Esophagus squamous epithelium (tissue), 5 donors: ENCODE measurements at regions not wholly inside any gene's neighbourhood (a gene's known extent, or its start where the extent isn't known, plus 50 kb on each side); places are given as distances from the start of the nearest gene placed in this dataset.

Experiments
- DNase-seq: peaks from one replicate; lab custom pipeline; 2025; lab: John Stamatoyannopoulos, UW
- H3K27ac ChIP-seq, 4 donors: fragments of 200-600 bp; sonication (generic); one replicate each; pipeline ENCODE4 v1.5.1; 2016 to 2019; ENCODE audit warnings: mild to moderate bottlenecking in 1 of 4
- H3K27me3 ChIP-seq, 4 donors: fragments of 200-600 bp; sonication (generic); 1 replicate in 3 of 4; 2 replicates in 1 of 4; pipeline versions ENCODE4 v1.5.1 to v1.6.0; 2017 to 2021; ENCODE audit warnings: antibody characterized with exemption in 1 of 4
- H3K36me3 ChIP-seq, 3 donors: fragments of 200-600 bp; sonication (generic); one replicate each; pipeline ENCODE4 v1.5.1; 2016 to 2019
- H3K4me1 ChIP-seq, 3 donors: fragments of 200-600 bp; sonication (generic); one replicate each; pipeline ENCODE4 v1.5.1; 2017 to 2019
- H3K4me3 ChIP-seq, 4 donors: fragments of 200-600 bp; sonication (generic); 1 replicate in 3 of 4; 2 replicates in 1 of 4; pipeline ENCODE4 v1.5.1; 2016 to 2019; ENCODE audit warnings: mild to moderate bottlenecking in 2 of 4, moderate library complexity in 1 of 4
- H3K9me3 ChIP-seq, 3 donors: fragments of 200-600 bp; sonication (generic); one replicate each; pipeline ENCODE4 v1.5.1; 2016 to 2019
- CTCF ChIP-seq, 6 experiments: fragments of 450-650 bp in 4 of 6; fragments of 200-600 bp in 2 of 6; sonication (generic) in 2 of 6; IDR thresholded peaks; one replicate each; pipeline ENCODE4 v1.5.1; 2016 to 2019; ENCODE audit warnings: antibody characterized with exemption in 6 of 6, mild to moderate bottlenecking in 4 of 6, moderate library complexity in 4 of 6
- POLR2A ChIP-seq, 4 donors: fragments of 450-650 bp; IDR thresholded peaks; one replicate each; pipeline ENCODE4 v1.6.1; 2017; ENCODE audit warnings: antibody characterized with exemption in 4 of 4, mild to moderate bottlenecking in 4 of 4, moderate library complexity in 3 of 4
- WGBS, 2 donors: methylation state at CpG; one replicate each; pipeline ENCODE4 v1.1.5; 2018; 5-methylcytosine and 5-hydroxymethylcytosine counted together
- intact Hi-C: fragments of 100-400 bp; cut with DNase I; formaldehyde crosslinking; loops from one replicate; pipeline ENCODE4 v1.15.0; 2022
- donor health status: DM: yes; HTN: yes; CAD: no.

GRCh38 chr9:129465834-129466535, 154.9 kb downstream of the C9orf50 start:
- intact Hi-C loops = no loop called here
- DNase-seq = no peak
- Histone ChIP-seq H3K36me3 (no peaks in the 10 kb centered on the region), H3K27me3 (no peaks in the 10 kb centered on the region), H3K4me3 (no peak overlapping the region), H3K4me1 (peaks cover 23 to 54% (median 28%) of the 10 kb centered on the region in 3 donors), H3K27ac (no peak overlapping the region), H3K9me3 (no peaks in the 10 kb centered on the region)
- WGBS, 2 donors = 50 to 53% methylated on average over 6 to 9 of the region's 14 CpGs
- TF ChIP-seq CTCF (IDR thresholded peaks at IDR 0.05) (no peak), POLR2A (IDR thresholded peaks at IDR 0.05) (no peak)

GRCh38 chr9:129464972-129465833, 155.7 kb downstream of the C9orf50 start:
- H3K4me3 ChIP-seq = no peak overlapping the region
- H3K36me3 ChIP-seq = no peaks in the 10 kb centered on the region
- no peaks in the 10 kb centered on the region for H3K27me3 ChIP-seq
- intact Hi-C loops = no loop called here
- TF ChIP-seq POLR2A (IDR thresholded peaks at IDR 0.05) (no peak), CTCF (IDR thresholded peaks at IDR 0.05) (no peak)
- WGBS, 2 donors = 14 to 34% methylated on average over 8 to 15 of the region's 22 CpGs
- no peaks in the 10 kb centered on the region for H3K9me3 ChIP-seq
- no peak for DNase-seq
- H3K4me1 ChIP-seq = peaks cover 29 to 55% (median 29%) of the 10 kb centered on the region in 3 donors
- H3K27ac ChIP-seq = no peak overlapping the region

GRCh38 chr9:129463994-129464393, 156.9 kb downstream of the C9orf50 start:
- H3K9me3 ChIP-seq = no peaks in the 10 kb centered on the region
- DNase-seq = no peak
- WGBS, 2 donors = 95% methylated on average over 3 of the region's 5 CpGs; no CpG with 5 or more reads in 1 of the 2 donors
- no peak for TF ChIP-seq CTCF (IDR thresholded peaks at IDR 0.05)
- no peak for TF ChIP-seq POLR2A (IDR thresholded peaks at IDR 0.05)
- no peak overlapping the region for H3K4me3 ChIP-seq
- H3K36me3 ChIP-seq = no peaks in the 10 kb centered on the region
- intact Hi-C loops = no loop called here
- no peak overlapping the region for H3K27ac ChIP-seq
- H3K4me1 ChIP-seq = peaks cover 40 to 67% (median 41%) of the 10 kb centered on the region in 3 donors
- no peaks in the 10 kb centered on the region for H3K27me3 ChIP-seq

GRCh38 chr9:129463477-129463876, 157.4 kb downstream of the C9orf50 start:
- H3K4me1 ChIP-seq = peaks cover 45 to 72% (median 46%) of the 10 kb centered on the region in 3 donors
- intact Hi-C loops = no loop called here
- H3K9me3 ChIP-seq = no peaks in the 10 kb centered on the region
- DNase-seq = no peak
- no peak overlapping the region for H3K4me3 ChIP-seq
- H3K27ac ChIP-seq = peak overlapping the region in 1 of 4 donors; percentile 1
- H3K27me3 ChIP-seq = no peaks in the 10 kb centered on the region
- no peaks in the 10 kb centered on the region for H3K36me3 ChIP-seq
- TF ChIP-seq POLR2A (IDR thresholded peaks at IDR 0.05) (no peak), CTCF (IDR thresholded peaks at IDR 0.05) (no peak)
- 89 to 95% methylated on average over 4 to 5 of the region's 10 CpGs for WGBS, 2 donors

- 49 to 61% methylated on average over 15 of the region's 15 CpGs for WGBS, 2 donors
- Histone ChIP-seq H3K27me3 (no peaks in the 10 kb centered on the region), H3K36me3 (no peaks in the 10 kb centered on the region), H3K4me3 (no peak overlapping the region), H3K27ac (peak overlapping the region in 3 of 4 donors; percentile 86 to 96 (median 95)), H3K9me3 (no peaks in the 10 kb centered on the region), H3K4me1 (peaks cover 50 to 80% (median 52%) of the 10 kb centered on the region in 3 donors)
- TF ChIP-seq POLR2A (IDR thresholded peaks at IDR 0.05) = no peak
- no peak for TF ChIP-seq CTCF (IDR thresholded peaks at IDR 0.05)
- intact Hi-C loops = no loop called here
- DNase-seq = no peak
Observed at GRCh38 chr9:129462360-129462759, 158.5 kb downstream of the C9orf50 start.
